ENCODE measurements at regions not wholly inside any gene's neighbourhood (a gene's known extent, or its start where the extent isn't known, plus 50 kb on each side); places are given as distances from the start of the nearest gene placed in this dataset.

DNA sequence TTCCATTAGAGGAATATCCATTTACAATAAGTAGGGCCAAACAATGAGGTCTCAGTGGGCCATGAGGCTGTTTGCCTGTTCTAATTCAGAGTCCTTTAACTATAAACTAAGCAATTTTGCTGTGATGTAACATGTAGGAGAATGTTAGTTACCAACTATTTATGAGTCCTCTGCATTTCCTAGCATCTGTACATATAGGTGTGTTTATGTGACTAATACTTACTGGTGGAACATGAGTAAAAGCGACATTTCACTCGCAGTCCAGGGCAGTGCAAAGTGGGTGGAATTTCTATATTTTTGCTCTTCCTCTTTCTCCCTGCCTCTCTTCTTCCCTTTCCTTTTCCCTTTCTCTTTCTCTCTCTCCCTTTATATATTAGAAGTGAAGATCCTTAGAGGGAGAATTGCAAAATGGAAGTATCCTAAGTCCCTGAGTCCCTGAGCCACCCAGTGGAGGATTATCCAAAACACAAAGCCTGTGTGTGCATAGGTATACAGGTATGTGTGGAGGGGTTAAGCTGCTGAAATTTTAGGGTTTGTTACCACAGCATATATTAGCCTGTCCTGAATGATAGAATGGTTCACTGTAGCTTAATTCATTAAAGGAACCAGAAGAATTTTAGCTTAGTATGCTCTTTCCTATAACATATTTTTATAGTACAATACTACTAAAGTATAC is 487.0 kb upstream of the FANCL start:
- Histone ChIP-seq H3K4me3 (ENCODE audit: low read depth, low read length) (no peak overlapping the region), H3K9me3 (ENCODE audit: severe bottlenecking) (no peaks in the 10 kb centered on the region), H3K27me3 (ENCODE audit: insufficient read depth, low read depth, severe bottlenecking) (no peaks in the 10 kb centered on the region), H3K36me3 (no peaks in the 10 kb centered on the region), H3K27ac (no peak overlapping the region)
- TF ChIP-seq, protein P1, sequence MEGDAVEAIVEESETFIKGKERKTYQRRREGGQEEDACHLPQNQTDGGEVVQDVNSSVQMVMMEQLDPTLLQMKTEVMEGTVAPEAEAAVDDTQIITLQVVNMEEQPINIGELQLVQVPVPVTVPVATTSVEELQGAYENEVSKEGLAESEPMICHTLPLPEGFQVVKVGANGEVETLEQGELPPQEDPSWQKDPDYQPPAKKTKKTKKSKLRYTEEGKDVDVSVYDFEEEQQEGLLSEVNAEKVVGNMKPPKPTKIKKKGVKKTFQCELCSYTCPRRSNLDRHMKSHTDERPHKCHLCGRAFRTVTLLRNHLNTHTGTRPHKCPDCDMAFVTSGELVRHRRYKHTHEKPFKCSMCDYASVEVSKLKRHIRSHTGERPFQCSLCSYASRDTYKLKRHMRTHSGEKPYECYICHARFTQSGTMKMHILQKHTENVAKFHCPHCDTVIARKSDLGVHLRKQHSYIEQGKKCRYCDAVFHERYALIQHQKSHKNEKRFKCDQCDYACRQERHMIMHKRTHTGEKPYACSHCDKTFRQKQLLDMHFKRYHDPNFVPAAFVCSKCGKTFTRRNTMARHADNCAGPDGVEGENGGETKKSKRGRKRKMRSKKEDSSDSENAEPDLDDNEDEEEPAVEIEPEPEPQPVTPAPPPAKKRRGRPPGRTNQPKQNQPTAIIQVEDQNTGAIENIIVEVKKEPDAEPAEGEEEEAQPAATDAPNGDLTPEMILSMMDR (IDR thresholded peaks at IDR 0.05; ENCODE audit: low read depth, low read length) = no peak
- DNase-seq = no peak

DNA sequence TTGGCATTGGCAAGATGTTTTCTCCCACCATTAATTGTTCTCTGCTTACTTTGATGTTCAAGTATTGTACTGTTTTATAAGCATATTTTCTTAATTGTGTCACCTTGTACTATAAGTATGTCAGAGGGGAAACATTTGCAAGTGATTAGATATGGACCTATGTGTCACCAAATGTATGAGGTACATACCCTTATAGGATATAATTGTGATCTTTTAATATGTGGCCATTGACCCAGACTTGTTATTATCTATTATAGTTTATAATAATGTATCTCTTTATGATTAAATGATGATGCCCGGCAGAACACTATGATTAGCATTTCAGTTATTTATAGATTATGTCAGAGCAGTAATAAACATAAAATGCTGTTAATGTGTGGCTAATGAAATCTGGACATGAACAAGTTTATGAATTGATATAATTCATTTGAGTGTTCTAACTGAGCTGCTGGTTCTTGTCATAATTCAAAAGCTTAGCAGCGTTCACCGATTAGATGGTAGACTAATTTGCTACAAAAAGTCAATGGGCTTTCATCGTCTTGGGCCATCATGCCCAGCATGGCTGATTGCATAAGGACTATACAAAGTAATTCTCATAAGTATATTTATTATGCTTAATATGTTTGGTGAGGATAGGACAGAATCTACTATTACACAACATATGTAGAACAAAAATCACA is 480.9 kb upstream of the FANCL start:
- no peaks in the 10 kb centered on the region for H3K36me3 ChIP-seq
- no peak for DNase-seq
- TF ChIP-seq, protein P1 (IDR thresholded peaks at IDR 0.05; ENCODE audit: low read depth, low read length) = no peak
- no peak overlapping the region for H3K27ac ChIP-seq
- no peaks in the 10 kb centered on the region for H3K27me3 ChIP-seq (ENCODE audit: insufficient read depth, low read depth, severe bottlenecking)
- no peaks in the 10 kb centered on the region for H3K9me3 ChIP-seq (ENCODE audit: severe bottlenecking)
- H3K4me3 ChIP-seq (ENCODE audit: low read depth, low read length) = no peak overlapping the region

DNA sequence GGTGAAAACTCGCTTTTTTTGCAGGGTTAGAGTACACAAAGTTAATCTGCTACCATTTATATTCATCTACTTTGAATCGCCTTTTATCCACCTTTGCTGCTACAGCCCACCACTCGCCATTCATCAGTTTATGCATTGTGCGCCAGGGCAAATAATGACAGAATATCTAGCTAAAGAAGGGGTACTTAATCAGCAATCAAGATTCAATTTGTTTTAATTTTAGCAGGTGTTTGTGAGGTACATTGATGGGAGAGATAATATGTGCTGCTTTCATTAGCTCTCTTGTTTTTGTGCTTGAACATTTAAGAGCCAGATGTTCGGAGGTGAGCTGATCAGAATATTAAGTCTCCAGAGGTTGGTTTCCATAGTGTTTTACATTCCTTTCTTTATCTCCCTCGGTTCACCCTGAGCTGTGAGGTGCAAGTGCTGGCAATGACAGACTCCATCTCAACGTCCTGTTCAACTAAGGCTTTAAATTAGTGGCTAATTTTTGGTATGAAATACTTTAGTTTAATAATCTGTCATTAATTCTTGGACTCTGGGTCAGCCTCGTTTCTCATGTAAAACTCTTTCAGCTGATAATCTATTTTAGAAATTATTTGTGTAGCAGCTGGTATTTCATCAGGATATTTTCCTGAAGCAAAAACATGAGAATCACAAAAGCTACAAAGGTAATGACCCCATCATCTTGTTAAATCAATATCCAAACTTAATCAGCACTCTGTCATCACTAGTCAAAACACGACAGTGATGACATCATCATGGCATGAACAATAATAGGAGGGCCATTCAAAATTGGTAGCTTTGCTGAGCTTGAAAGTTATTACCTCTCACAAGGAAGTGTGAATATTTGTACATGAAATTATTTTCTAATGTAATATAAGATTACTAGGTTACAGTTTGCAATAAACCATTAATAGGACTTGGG is 479.9 kb upstream of the FANCL start:
- Histone ChIP-seq H3K36me3 (no peaks in the 10 kb centered on the region), H3K4me3 (ENCODE audit: low read depth, low read length) (no peak overlapping the region)
- DNase-seq = no peak

DNA sequence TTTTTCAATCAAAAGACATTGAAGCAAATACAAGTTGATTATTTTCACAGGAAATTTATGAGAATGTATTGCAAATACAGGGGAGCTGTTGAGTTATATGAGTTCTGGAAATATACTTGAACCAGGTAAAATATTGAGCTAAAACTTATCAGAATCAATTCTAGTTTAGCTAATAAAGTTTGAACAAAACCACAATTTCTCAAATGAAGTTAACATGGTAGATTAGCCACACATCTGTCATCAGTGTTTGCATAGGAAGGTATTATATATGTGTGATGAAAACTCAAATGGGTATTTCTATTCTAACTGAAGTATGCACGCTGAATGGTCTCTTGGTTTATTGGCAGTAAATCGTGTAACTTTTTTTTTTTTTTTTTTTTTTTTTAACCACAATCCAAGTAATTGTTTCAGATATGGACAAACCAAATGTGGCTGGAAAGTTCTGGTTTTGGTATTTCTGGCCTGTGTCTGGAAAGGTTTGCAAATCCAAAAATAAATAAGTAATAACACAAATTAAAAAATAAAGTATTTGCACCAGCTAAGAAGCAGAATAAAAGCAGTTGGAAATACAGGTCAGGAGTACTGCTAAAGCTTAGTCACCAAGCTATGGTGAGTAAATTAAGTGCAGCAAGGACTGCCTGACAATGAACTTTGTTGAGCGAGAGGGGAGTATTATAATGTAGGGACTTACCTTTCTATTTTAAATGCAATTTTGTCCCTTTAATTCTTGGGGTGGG is 479.1 kb upstream of the FANCL start:
- H3K27ac ChIP-seq = no peak overlapping the region
- TF ChIP-seq, protein P1 (IDR thresholded peaks at IDR 0.05; ENCODE audit: low read depth, low read length) = no peak
- no peaks in the 10 kb centered on the region for H3K36me3 ChIP-seq
- DNase-seq = no peak
- no peaks in the 10 kb centered on the region for H3K9me3 ChIP-seq (ENCODE audit: severe bottlenecking)
- H3K4me3 ChIP-seq (ENCODE audit: low read depth, low read length) = no peak overlapping the region
- no peaks in the 10 kb centered on the region for H3K27me3 ChIP-seq (ENCODE audit: insufficient read depth, low read depth, severe bottlenecking)

More for the DNA sequence above, 479.9 kb upstream of the FANCL start:
- Histone ChIP-seq H3K27ac (no peak overlapping the region), H3K9me3 (ENCODE audit: severe bottlenecking) (no peaks in the 10 kb centered on the region), H3K27me3 (ENCODE audit: insufficient read depth, low read depth, severe bottlenecking) (no peaks in the 10 kb centered on the region)
- TF ChIP-seq, protein P1 (IDR thresholded peaks at IDR 0.05; ENCODE audit: low read depth, low read length) = no peak

DNA sequence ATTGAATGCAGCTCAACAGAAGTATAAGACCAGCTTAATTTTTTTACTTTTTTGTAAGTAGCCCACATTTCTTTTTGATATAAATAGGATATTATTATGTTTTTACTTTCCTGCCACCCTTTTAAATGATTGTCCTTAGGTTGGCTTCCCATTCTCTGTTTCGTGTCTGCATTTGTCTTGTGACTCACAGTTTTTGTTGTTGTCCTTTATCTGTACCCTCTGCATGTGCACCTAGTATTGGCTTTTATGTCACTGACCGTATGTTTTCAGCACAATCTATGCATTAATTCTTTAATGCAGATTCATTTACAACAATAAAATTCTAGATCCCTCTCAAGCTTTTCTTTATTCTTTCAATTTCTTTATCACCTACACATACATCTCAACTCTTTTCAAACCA is 474.2 kb upstream of the FANCL start:
- no peaks in the 10 kb centered on the region for H3K27me3 ChIP-seq (ENCODE audit: insufficient read depth, low read depth, severe bottlenecking)
- no peak for DNase-seq
- no peak overlapping the region for H3K4me3 ChIP-seq (ENCODE audit: low read depth, low read length)
- H3K27ac ChIP-seq = no peak overlapping the region
- TF ChIP-seq, protein P1 (IDR thresholded peaks at IDR 0.05; ENCODE audit: low read depth, low read length) = no peak
- no peaks in the 10 kb centered on the region for H3K9me3 ChIP-seq (ENCODE audit: severe bottlenecking)
- H3K36me3 ChIP-seq = no peaks in the 10 kb centered on the region

Data from WERI-Rb-1 (cell line).